ENCODE measurements at regions not wholly inside any gene's neighbourhood (a gene's known extent, or its start where the extent isn't known, plus 50 kb on each side); places are given as distances from the start of the nearest gene placed in this dataset.

DNA sequence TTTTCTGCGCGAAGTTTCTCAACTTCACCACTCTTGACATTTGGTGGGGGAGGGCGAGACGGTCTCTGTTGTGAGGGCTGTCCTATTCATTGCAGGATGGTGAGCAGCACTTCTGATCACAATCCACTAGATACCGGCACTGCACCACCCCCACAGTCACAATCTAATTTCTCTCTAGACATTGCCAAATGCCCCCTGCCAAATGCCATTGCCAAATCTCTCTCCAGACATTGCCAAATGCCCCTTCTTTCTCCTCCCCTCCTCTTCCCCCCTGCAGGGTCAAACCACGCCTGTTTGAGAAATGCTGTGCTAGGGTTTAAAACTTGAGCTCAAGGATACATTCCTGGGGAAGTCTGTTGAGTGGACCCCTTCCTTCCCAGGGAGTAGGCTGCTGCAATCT, 603.5 kb upstream of the CDH4 start:
- no peaks in the 10 kb centered on the region for H3K27me3 ChIP-seq (ENCODE audit: insufficient read depth, low read length)
- no peak overlapping the region for H3K4me3 ChIP-seq (ENCODE audit: low read depth, low read length)
- H3K36me3 ChIP-seq (ENCODE audit: insufficient read depth, low read length), result no peaks in the 10 kb centered on the region
- no peaks in the 10 kb centered on the region for H3K4me1 ChIP-seq (ENCODE audit: control insufficient read depth, insufficient read depth, low read length, unreplicated experiment)
- H3K79me2 ChIP-seq (ENCODE audit: control insufficient read depth, insufficient read depth, low read length, unreplicated experiment), result no peaks in the 10 kb centered on the region
- no peak overlapping the region for H3K27ac ChIP-seq (ENCODE audit: low read depth, low read length)
- H2AFZ ChIP-seq (ENCODE audit: low read length, unreplicated experiment), result no peak overlapping the region

DNA sequence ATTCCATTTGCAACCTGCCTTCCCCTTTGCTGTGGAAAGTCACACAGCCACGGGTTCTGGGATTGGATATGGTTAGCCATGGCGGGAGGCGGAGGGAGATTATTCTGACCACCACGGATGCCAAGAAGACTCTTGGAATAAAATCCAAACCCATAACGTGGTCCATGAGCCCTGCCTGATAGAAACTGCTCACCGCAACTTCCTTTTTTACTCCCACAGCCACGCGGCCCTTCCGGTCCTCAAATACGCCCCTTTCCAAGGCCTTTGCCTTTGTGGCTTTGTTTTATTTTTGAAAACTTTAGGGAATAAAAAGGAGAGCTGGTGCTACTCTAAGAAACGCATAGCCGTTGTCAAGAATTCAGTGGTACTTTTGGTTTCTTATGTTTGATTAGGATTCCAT, 602.5 kb upstream of the CDH4 start:
- H3K4me3 ChIP-seq (ENCODE audit: low read depth, low read length), result no peak overlapping the region
- H2AFZ ChIP-seq (ENCODE audit: low read length, unreplicated experiment), result no peak overlapping the region
- H3K36me3 ChIP-seq (ENCODE audit: insufficient read depth, low read length), result no peaks in the 10 kb centered on the region
- no peaks in the 10 kb centered on the region for H3K79me2 ChIP-seq (ENCODE audit: control insufficient read depth, insufficient read depth, low read length, unreplicated experiment)
- no peaks in the 10 kb centered on the region for H3K4me1 ChIP-seq (ENCODE audit: control insufficient read depth, insufficient read depth, low read length, unreplicated experiment)
- no peak overlapping the region for H3K27ac ChIP-seq (ENCODE audit: low read depth, low read length)
- H3K27me3 ChIP-seq (ENCODE audit: insufficient read depth, low read length), result no peaks in the 10 kb centered on the region

GRCh38 chr20:60650087-60650486, 602.0 kb upstream of the CDH4 start:
- H2AFZ ChIP-seq (ENCODE audit: low read length, unreplicated experiment), result no peak overlapping the region
- no peaks in the 10 kb centered on the region for H3K4me1 ChIP-seq (ENCODE audit: control insufficient read depth, insufficient read depth, low read length, unreplicated experiment)
- no peaks in the 10 kb centered on the region for H3K36me3 ChIP-seq (ENCODE audit: insufficient read depth, low read length)
- H3K79me2 ChIP-seq (ENCODE audit: control insufficient read depth, insufficient read depth, low read length, unreplicated experiment), result no peaks in the 10 kb centered on the region
- no peak overlapping the region for H3K4me3 ChIP-seq (ENCODE audit: low read depth, low read length)
- H3K27ac ChIP-seq (ENCODE audit: low read depth, low read length), result no peak overlapping the region
- H3K27me3 ChIP-seq (ENCODE audit: insufficient read depth, low read length), result no peaks in the 10 kb centered on the region

GRCh38 chr20:60652046-60652445, 600.0 kb upstream of the CDH4 start:
- H3K36me3 ChIP-seq (ENCODE audit: insufficient read depth, low read length), result no peaks in the 10 kb centered on the region
- H3K27ac ChIP-seq (ENCODE audit: low read depth, low read length), result no peak overlapping the region
- no peak overlapping the region for H3K4me3 ChIP-seq (ENCODE audit: low read depth, low read length)
- no peaks in the 10 kb centered on the region for H3K79me2 ChIP-seq (ENCODE audit: control insufficient read depth, insufficient read depth, low read length, unreplicated experiment)
- H3K27me3 ChIP-seq (ENCODE audit: insufficient read depth, low read length), result no peaks in the 10 kb centered on the region
- no peak overlapping the region for H2AFZ ChIP-seq (ENCODE audit: low read length, unreplicated experiment)
- no peaks in the 10 kb centered on the region for H3K4me1 ChIP-seq (ENCODE audit: control insufficient read depth, insufficient read depth, low read length, unreplicated experiment)

DNA sequence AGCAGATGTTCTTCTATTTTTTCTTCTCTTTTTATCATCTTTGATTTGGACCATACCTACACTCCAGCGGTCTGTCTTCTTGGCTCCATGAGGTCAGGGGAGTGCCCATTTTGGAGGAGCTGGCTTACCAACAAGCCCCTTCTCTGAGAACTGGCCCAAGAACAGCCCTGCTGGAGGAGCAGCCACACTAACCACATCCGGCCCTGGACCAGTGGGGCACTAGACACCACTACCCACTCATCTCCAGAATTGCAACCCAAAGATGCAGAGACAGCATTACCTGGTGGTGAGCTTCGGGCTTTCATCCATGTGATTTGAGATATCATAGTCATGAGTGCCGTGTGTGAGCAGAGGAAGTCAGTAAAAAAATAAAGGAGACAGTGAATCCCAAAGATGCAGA, 599.4 kb upstream of the CDH4 start:
- Histone ChIP-seq H3K79me2 (ENCODE audit: control insufficient read depth, insufficient read depth, low read length, unreplicated experiment) (no peaks in the 10 kb centered on the region), H3K4me3 (ENCODE audit: low read depth, low read length) (no peak overlapping the region), H3K4me1 (ENCODE audit: control insufficient read depth, insufficient read depth, low read length, unreplicated experiment) (no peaks in the 10 kb centered on the region), H3K27me3 (ENCODE audit: insufficient read depth, low read length) (no peaks in the 10 kb centered on the region), H3K27ac (ENCODE audit: low read depth, low read length) (no peak overlapping the region), H2AFZ (ENCODE audit: low read length, unreplicated experiment) (no peak overlapping the region), H3K36me3 (ENCODE audit: insufficient read depth, low read length) (no peaks in the 10 kb centered on the region)

DNA sequence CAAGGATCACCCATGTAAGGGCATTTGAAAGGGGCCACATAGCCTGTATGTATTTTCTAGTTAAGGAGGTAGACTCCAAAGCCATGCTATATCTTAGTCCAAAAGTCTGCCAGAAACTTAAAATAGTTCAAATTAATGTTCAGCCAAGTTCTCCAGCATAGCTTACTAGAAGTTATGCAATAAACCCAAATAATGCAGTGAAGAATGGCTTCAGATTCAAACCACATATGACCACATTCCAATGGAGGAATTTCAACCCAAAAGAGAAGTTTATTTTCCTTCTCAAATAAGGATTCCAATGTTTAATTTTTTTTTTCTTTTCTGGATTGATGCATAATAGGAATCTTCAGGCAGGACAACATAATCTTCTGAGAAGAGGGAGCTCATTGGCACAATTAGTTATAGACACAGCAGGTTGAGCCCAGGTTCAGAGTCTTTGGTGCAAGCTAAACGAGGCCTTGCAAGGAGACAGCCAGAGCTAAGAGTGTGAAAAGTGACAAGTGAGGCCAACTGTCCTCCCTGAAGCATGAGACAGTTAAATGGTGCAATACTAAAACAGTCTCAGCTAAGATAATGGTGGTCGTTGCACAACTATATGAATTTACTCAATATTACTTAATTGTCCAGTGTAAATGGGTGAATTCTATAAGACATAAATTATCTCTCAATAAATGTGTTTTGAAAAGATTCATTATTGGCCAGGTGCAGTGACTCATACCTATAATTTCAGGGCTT, 598.8 kb upstream of the CDH4 start:
- H3K36me3 ChIP-seq (ENCODE audit: insufficient read depth, low read length), result no peaks in the 10 kb centered on the region
- H3K79me2 ChIP-seq (ENCODE audit: control insufficient read depth, insufficient read depth, low read length, unreplicated experiment), result no peaks in the 10 kb centered on the region
- H3K27ac ChIP-seq (ENCODE audit: low read depth, low read length), result no peak overlapping the region
- H2AFZ ChIP-seq (ENCODE audit: low read length, unreplicated experiment), result no peak overlapping the region
- no peaks in the 10 kb centered on the region for H3K4me1 ChIP-seq (ENCODE audit: control insufficient read depth, insufficient read depth, low read length, unreplicated experiment)
- H3K27me3 ChIP-seq (ENCODE audit: insufficient read depth, low read length), result no peaks in the 10 kb centered on the region
- no peak overlapping the region for H3K4me3 ChIP-seq (ENCODE audit: low read depth, low read length)

DNA sequence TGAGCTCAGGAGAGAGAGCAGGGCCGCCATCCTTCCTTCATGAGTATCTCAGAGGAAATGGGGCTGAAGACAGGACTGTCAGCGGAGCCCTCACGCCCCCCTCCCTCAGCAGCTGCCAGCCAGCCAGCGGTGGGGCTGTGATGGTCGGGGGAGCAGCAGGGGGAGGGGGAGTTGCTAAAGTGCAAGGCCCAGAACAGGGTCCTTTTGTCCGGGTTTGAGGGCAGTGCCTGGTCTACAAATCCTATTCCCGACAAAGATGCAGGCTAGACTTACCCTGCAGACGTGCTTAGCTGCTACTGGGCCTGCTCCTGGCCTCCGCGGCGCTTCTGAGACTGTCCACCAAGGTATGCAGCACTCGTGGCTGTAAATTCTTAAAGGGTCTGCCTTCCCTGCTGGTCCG, 593.4 kb upstream of the CDH4 start:
- H3K4me1 ChIP-seq (ENCODE audit: control insufficient read depth, insufficient read depth, low read length, unreplicated experiment), result no peaks in the 10 kb centered on the region
- no peak overlapping the region for H3K27ac ChIP-seq (ENCODE audit: low read depth, low read length)
- H3K79me2 ChIP-seq (ENCODE audit: control insufficient read depth, insufficient read depth, low read length, unreplicated experiment), result no peaks in the 10 kb centered on the region
- no peaks in the 10 kb centered on the region for H3K36me3 ChIP-seq (ENCODE audit: insufficient read depth, low read length)
- no peaks in the 10 kb centered on the region for H3K27me3 ChIP-seq (ENCODE audit: insufficient read depth, low read length)
- no peak overlapping the region for H3K4me3 ChIP-seq (ENCODE audit: low read depth, low read length)
- H2AFZ ChIP-seq (ENCODE audit: low read length, unreplicated experiment), result no peak overlapping the region

DNA sequence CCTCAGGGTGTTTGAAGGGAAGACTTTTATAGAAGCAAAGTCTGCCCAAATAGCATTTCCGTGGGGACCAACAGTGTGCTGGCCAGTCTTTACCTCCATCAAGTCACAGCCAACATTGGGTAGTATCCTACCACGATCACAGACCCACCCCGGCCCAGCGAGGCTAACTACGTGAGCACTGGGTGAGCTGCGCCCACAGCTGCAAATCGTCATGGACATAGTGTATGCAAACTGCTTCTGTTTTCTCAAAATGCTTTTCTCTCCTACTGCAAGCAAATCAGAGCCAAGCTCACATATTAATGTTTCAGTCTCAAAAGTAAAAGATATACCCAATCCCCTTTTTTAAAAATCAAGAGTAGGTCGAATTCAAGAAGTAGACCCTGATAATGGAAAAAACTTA, 592.8 kb upstream of the CDH4 start:
- H2AFZ ChIP-seq (ENCODE audit: low read length, unreplicated experiment), result no peak overlapping the region
- no peak overlapping the region for H3K4me3 ChIP-seq (ENCODE audit: low read depth, low read length)
- no peaks in the 10 kb centered on the region for H3K27me3 ChIP-seq (ENCODE audit: insufficient read depth, low read length)
- H3K79me2 ChIP-seq (ENCODE audit: control insufficient read depth, insufficient read depth, low read length, unreplicated experiment), result no peaks in the 10 kb centered on the region
- H3K36me3 ChIP-seq (ENCODE audit: insufficient read depth, low read length), result no peaks in the 10 kb centered on the region
- H3K27ac ChIP-seq (ENCODE audit: low read depth, low read length), result no peak overlapping the region
- H3K4me1 ChIP-seq (ENCODE audit: control insufficient read depth, insufficient read depth, low read length, unreplicated experiment), result no peaks in the 10 kb centered on the region

DNA sequence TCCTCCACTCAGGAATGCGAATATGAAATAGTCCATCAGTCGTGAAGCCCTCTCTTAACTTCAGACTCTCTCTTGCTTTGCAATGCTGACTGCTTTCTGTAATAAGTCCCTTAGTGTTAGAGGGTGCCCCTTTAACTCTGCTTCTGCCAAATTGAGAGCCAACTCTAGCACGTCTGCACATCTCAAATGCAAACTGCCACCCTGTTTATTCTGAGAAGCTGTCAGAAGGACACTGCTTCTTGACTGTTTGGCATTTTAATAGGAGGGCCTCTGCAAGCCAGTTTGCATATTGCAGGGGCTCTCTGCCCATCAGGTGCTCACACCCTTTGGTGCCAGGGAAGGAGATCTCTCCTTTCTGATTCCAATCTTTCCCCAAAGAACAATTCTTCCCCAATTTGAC, 589.8 kb upstream of the CDH4 start:
- Histone ChIP-seq H3K4me1 (ENCODE audit: control insufficient read depth, insufficient read depth, low read length, unreplicated experiment) (no peaks in the 10 kb centered on the region), H2AFZ (ENCODE audit: low read length, unreplicated experiment) (no peak overlapping the region), H3K36me3 (ENCODE audit: insufficient read depth, low read length) (no peaks in the 10 kb centered on the region), H3K27me3 (ENCODE audit: insufficient read depth, low read length) (no peaks in the 10 kb centered on the region), H3K27ac (ENCODE audit: low read depth, low read length) (no peak overlapping the region), H3K4me3 (ENCODE audit: low read depth, low read length) (no peak overlapping the region), H3K79me2 (ENCODE audit: control insufficient read depth, insufficient read depth, low read length, unreplicated experiment) (no peaks in the 10 kb centered on the region)

DNA sequence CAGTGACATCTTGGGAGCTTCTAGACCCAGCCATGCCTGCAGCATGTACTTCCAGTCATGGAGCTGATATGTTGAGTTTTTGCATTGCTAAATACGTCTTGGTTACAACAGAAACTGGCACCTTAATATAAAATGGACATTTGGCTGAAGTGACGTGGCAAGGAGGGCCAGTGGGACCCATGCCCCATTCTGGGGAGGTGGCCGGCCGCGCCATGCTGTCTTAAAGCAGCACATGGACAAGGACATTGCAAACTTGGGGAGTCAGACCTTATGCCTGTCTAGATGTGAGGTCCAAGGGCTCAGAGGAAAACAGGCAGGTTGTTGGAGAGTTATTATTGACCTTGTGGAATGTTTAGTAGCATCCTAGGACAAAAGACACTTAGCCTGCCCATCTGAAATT, 588.0 kb upstream of the CDH4 start:
- Histone ChIP-seq H3K4me1 (ENCODE audit: control insufficient read depth, insufficient read depth, low read length, unreplicated experiment) (no peaks in the 10 kb centered on the region), H3K27ac (ENCODE audit: low read depth, low read length) (no peak overlapping the region), H3K79me2 (ENCODE audit: control insufficient read depth, insufficient read depth, low read length, unreplicated experiment) (no peaks in the 10 kb centered on the region), H3K27me3 (ENCODE audit: insufficient read depth, low read length) (no peaks in the 10 kb centered on the region), H3K36me3 (ENCODE audit: insufficient read depth, low read length) (no peaks in the 10 kb centered on the region), H3K4me3 (ENCODE audit: low read depth, low read length) (no peak overlapping the region), H2AFZ (ENCODE audit: low read length, unreplicated experiment) (no peak overlapping the region)

DNA sequence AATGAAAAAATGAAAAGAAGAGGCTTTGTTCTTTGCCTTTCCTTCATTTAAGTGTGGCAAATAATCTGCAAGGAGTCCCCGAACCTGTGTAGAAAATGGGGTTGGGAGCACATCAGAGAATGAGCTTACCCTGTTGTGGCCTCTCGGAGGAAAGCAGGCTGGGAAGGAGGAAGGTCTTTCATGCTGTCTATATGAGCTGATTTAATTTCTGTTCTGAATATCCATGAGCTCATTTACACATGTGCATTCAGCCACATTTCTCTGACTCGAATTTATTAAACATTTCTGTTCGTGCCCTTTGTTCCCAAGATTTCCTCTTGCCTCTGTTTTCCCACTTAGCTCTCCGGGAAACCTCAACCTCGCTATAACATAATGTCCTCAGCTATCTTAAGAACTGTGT, 584.4 kb upstream of the CDH4 start:
- no peaks in the 10 kb centered on the region for H3K27me3 ChIP-seq (ENCODE audit: insufficient read depth, low read length)
- H3K27ac ChIP-seq (ENCODE audit: low read depth, low read length), result no peak overlapping the region

More for the DNA sequence above, 584.4 kb upstream of the CDH4 start:
- Histone ChIP-seq H2AFZ (ENCODE audit: low read length, unreplicated experiment) (no peak overlapping the region), H3K4me3 (ENCODE audit: low read depth, low read length) (no peak overlapping the region), H3K79me2 (ENCODE audit: control insufficient read depth, insufficient read depth, low read length, unreplicated experiment) (no peaks in the 10 kb centered on the region), H3K4me1 (ENCODE audit: control insufficient read depth, insufficient read depth, low read length, unreplicated experiment) (no peaks in the 10 kb centered on the region), H3K36me3 (ENCODE audit: insufficient read depth, low read length) (no peaks in the 10 kb centered on the region)

Measured in ACC112 (cell line).